Esophagus squamous epithelium (tissue), 5 donors: ENCODE measurements at regions not wholly inside any gene's neighbourhood (a gene's known extent, or its start where the extent isn't known, plus 50 kb on each side); places are given as distances from the start of the nearest gene placed in this dataset.
A peak's percentile ranks its signal among the peaks of the same experiment; 100 is the strongest.

Experiments
- DNase-seq: peaks from one replicate; lab custom pipeline; 2025; lab: John Stamatoyannopoulos, UW
- H3K27ac ChIP-seq, 4 donors: fragments of 200-600 bp; sonication (generic); one replicate each; pipeline ENCODE4 v1.5.1; 2016 to 2019; ENCODE audit warnings: mild to moderate bottlenecking in 1 of 4
- H3K27me3 ChIP-seq, 4 donors: fragments of 200-600 bp; sonication (generic); 1 replicate in 3 of 4; 2 replicates in 1 of 4; pipeline versions ENCODE4 v1.5.1 to v1.6.0; 2017 to 2021; ENCODE audit warnings: antibody characterized with exemption in 1 of 4
- H3K36me3 ChIP-seq, 3 donors: fragments of 200-600 bp; sonication (generic); one replicate each; pipeline ENCODE4 v1.5.1; 2016 to 2019
- H3K4me1 ChIP-seq, 3 donors: fragments of 200-600 bp; sonication (generic); one replicate each; pipeline ENCODE4 v1.5.1; 2017 to 2019
- H3K4me3 ChIP-seq, 4 donors: fragments of 200-600 bp; sonication (generic); 1 replicate in 3 of 4; 2 replicates in 1 of 4; pipeline ENCODE4 v1.5.1; 2016 to 2019; ENCODE audit warnings: mild to moderate bottlenecking in 2 of 4, moderate library complexity in 1 of 4
- H3K9me3 ChIP-seq, 3 donors: fragments of 200-600 bp; sonication (generic); one replicate each; pipeline ENCODE4 v1.5.1; 2016 to 2019
- POLR2A ChIP-seq, 4 donors: fragments of 450-650 bp; IDR thresholded peaks; one replicate each; pipeline ENCODE4 v1.6.1; 2017; ENCODE audit warnings: antibody characterized with exemption in 4 of 4, mild to moderate bottlenecking in 4 of 4, moderate library complexity in 3 of 4
- WGBS, 2 donors: methylation state at CpG; one replicate each; pipeline ENCODE4 v1.1.5; 2018; 5-methylcytosine and 5-hydroxymethylcytosine counted together
- intact Hi-C: fragments of 100-400 bp; cut with DNase I; formaldehyde crosslinking; loops from one replicate; pipeline ENCODE4 v1.15.0; 2022
- TF ChIP-seq, protein P1 (sequence below), 6 experiments: fragments of 450-650 bp in 4 of 6; fragments of 200-600 bp in 2 of 6; sonication (generic) in 2 of 6; IDR thresholded peaks; one replicate each; pipeline ENCODE4 v1.5.1; 2016 to 2019; ENCODE audit warnings: antibody characterized with exemption in 6 of 6, mild to moderate bottlenecking in 4 of 6, moderate library complexity in 4 of 6
- donor health status: DM: yes; HTN: yes; CAD: no.

DNA sequence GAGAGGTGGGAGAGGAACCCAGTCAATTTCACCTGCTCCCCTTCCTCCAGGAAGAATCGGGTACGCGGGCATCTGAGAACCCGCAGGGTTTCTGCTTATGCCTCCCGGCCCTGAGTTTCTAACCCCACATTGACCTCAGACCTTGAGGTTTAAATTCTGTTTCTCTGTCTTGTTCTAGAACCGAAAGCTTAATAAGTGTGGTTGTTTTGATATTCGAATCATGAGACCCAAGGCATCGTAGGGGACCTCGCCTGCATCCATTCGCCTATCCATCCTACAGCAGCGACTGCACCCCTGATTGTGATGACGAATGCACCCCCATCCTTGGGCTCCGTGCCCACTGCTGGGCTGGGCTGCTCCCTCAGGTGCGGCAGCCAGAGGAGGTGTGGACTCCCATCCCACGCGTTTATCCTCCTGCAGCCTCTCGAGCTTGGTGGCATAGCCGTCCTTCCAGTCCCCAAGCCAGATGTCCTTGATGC lies 80.8 kb upstream of the IER5L start:
- TF ChIP-seq, protein P1, sequence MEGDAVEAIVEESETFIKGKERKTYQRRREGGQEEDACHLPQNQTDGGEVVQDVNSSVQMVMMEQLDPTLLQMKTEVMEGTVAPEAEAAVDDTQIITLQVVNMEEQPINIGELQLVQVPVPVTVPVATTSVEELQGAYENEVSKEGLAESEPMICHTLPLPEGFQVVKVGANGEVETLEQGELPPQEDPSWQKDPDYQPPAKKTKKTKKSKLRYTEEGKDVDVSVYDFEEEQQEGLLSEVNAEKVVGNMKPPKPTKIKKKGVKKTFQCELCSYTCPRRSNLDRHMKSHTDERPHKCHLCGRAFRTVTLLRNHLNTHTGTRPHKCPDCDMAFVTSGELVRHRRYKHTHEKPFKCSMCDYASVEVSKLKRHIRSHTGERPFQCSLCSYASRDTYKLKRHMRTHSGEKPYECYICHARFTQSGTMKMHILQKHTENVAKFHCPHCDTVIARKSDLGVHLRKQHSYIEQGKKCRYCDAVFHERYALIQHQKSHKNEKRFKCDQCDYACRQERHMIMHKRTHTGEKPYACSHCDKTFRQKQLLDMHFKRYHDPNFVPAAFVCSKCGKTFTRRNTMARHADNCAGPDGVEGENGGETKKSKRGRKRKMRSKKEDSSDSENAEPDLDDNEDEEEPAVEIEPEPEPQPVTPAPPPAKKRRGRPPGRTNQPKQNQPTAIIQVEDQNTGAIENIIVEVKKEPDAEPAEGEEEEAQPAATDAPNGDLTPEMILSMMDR (IDR thresholded peaks at IDR 0.05): no peak
- intact Hi-C loops: no loop called here
- 16 to 29% methylated on average over 6 to 17 of the region's 18 CpGs for WGBS, 2 donors

DNA sequence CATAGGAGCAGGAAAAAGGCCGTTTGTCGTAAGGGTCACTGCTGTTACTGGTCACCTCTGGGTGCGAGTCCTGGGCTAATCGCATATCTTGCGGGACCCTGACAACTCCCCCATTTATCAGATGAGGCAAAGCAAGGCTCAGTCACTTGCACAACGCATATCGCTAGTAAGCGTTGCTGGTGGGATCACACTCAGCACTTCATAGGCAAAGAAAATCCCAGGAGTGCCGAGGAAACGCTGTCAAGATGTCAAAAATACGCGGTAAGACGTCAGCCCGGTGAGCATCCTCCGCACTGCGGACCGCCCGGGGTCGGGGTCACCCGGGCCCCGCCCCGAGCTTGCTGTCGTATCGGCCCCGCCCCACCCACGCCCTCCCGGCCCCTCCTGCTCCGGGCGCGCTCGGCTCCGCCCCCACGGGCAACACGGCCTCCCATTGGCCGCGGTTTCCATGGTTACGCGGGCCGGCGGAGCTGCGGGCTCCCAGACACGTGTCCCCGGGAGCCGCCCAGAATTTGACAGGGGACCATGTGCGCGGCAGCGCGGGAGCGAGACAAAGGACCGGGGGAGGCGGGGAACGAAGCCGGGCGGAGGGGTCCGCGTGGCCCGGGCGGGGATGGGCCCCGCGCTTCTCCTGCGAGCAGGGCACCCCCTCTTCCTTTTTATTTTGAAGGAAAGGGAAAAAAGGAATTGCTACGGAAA lies 80.2 kb upstream of the IER5L start:
- no peaks in the 10 kb centered on the region for H3K36me3 ChIP-seq
- WGBS, 2 donors: 18 to 36% methylated on average over 13 to 27 of the region's 62 CpGs
- no peak for DNase-seq
- peak overlapping the region in 2 of 4 donors; percentile 26 to 35 for H3K27ac ChIP-seq
- no peaks in the 10 kb centered on the region for H3K9me3 ChIP-seq
- H3K27me3 ChIP-seq: peaks cover 0 to 30% (median 0%) of the 10 kb centered on the region in 4 donors
- intact Hi-C loops: no loop called here
- no peak for TF ChIP-seq POLR2A (IDR thresholded peaks at IDR 0.05)
- TF ChIP-seq, protein P1 (IDR thresholded peaks at IDR 0.05): no peak
- H3K4me3 ChIP-seq: peak overlapping the region in 3 of 4 donors; percentile 22 to 56 (median 33)
- peaks cover 16 to 32% (median 17%) of the 10 kb centered on the region in 3 donors for H3K4me1 ChIP-seq

More for the DNA sequence above, 80.8 kb upstream of the IER5L start:
- Histone ChIP-seq H3K27me3 (peaks cover 0 to 27% (median 0%) of the 10 kb centered on the region in 4 donors), H3K27ac (no peak overlapping the region), H3K36me3 (no peaks in the 10 kb centered on the region), H3K9me3 (no peaks in the 10 kb centered on the region), H3K4me1 (peaks cover 16 to 26% (median 17%) of the 10 kb centered on the region in 3 donors), H3K4me3 (peak overlapping the region in 3 of 4 donors; percentile 22 to 56 (median 33))
- DNase-seq: no peak

DNA sequence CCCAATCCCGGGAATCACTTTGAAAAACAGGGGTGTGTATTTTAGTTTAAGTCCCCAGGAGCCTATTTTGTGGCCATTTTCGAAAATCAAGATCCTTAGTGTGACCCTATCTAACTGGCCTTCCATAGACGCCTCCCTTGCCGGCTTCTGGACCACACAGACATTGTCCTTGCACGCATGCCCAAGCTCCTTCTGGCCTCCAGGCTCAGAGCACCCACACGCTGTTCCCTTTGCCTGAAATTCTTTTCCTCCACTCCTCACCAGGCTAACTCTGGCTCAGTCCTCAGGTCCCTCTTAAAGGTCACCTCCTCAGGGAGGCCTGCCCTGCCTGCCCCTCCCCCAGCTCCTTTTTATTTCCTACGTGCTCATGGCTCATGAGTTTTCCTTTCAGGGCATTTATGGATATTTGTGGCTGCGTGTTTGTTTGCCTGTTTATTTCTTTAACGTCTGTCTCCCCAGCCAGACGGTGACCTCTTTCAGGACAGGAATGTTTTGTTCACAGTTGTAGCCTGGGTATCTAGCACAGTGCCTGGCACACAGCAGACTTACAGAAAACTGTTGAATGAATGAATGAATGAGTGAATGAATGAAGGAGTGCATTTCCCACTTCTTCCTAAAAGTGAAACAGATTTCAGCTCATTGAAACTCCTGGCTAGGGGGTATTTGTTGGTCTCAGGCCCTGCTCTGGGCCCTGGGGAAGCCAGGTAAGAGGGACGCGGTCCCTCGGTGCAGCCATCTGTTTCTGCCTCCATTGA lies 79.1 kb upstream of the IER5L start:
- H3K36me3 ChIP-seq: no peaks in the 10 kb centered on the region
- peaks cover 0 to 30% (median 0%) of the 10 kb centered on the region in 4 donors for H3K27me3 ChIP-seq
- no peak overlapping the region for H3K4me3 ChIP-seq
- 78 to 80% methylated on average over 11 to 13 of the region's 13 CpGs for WGBS, 2 donors
- H3K9me3 ChIP-seq: no peaks in the 10 kb centered on the region
- no peak for TF ChIP-seq POLR2A (IDR thresholded peaks at IDR 0.05)
- TF ChIP-seq, protein P1 (IDR thresholded peaks at IDR 0.05): no peak
- intact Hi-C loops: no loop called here
- DNase-seq: no peak
- H3K27ac ChIP-seq: peak overlapping the region in 1 of 4 donors; percentile 26
- H3K4me1 ChIP-seq: peaks cover 16 to 35% (median 17%) of the 10 kb centered on the region in 3 donors

DNA sequence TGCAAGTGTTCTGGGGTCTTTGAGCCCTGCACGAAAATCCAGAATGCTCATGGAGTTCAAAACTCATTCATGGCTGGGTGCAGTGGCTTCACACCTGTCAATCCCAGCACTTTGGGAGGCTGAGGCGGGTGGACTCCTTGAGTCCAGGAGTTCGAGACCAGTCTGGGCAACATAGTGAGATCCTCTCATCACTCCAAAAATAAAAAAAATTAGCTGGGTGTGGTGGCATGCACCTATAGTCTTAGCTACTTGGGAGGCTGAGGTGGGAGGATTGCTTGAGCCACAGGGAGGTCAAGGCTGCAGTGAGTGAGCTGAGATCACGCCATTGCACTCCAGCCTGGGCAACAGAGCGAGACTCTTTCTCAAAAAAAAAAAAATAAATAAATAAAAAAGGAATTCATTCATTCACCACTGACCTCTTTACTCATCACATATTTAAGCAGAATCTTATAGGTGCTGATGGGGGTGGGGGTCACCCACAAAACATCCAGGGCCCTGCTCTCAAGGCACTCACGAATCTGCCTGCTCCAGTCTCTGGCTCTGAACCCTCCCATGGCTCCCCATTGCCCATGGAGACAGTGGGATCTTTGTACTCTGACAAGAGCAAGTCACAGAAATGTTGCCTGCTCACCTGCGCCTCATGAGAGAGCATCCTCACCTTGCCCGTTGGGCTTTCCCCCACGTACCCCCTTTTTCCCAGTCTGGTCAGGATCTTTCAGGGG lies 76.7 kb upstream of the IER5L start:
- 77 to 81% methylated on average over 4 to 5 of the region's 9 CpGs for WGBS, 2 donors
- peaks cover 0 to 23% (median 0%) of the 10 kb centered on the region in 4 donors for H3K27me3 ChIP-seq
- H3K4me3 ChIP-seq: no peak overlapping the region
- H3K36me3 ChIP-seq: no peaks in the 10 kb centered on the region
- intact Hi-C loops: no loop called here
- H3K27ac ChIP-seq: peak overlapping the region in 1 of 4 donors; percentile 32
- H3K9me3 ChIP-seq: no peaks in the 10 kb centered on the region
- peaks cover 16 to 35% (median 17%) of the 10 kb centered on the region in 3 donors for H3K4me1 ChIP-seq
- DNase-seq: no peak
- TF ChIP-seq, protein P1 (IDR thresholded peaks at IDR 0.05): no peak
- no peak for TF ChIP-seq POLR2A (IDR thresholded peaks at IDR 0.05)
